B cell (primary cell): ENCODE measurements at regions not wholly inside any gene's neighbourhood (a gene's known extent, or its start where the extent isn't known, plus 50 kb on each side); places are given as distances from the start of the nearest gene placed in this dataset.
"Not testable (repeated sequence)": the region's sequence is repeated elsewhere in the genome, so short reads cannot be mapped to it uniquely, and the experiment has no call there.

Experiments
- ATAC-seq: fragments of 200-7000 bp; cut with Tn5 transposase; one replicate; pipeline ENCODE4 v1.10.0; 2021; ENCODE audit warnings: low read depth, mild to moderate bottlenecking, moderate number of reproducible peaks, moderate library complexity
- CTCF ChIA-PET: fragments of 350-600 bp; sonication (Branson Sonifier 250); formaldehyde crosslinking; loops from one replicate; lab custom pipeline; 2021; ENCODE audit warnings: antibody characterized with exemption, inconsistent platforms; lab: Charles Lee
- POLR2A ChIA-PET: fragments of 350-600 bp; sonication (Branson Sonifier 250); formaldehyde crosslinking; loops from one replicate; lab custom pipeline; 2021; ENCODE audit warnings: antibody characterized with exemption; lab: Charles Lee
- DNase-seq: peaks from one replicate; pipeline ENCODE4 v3.0.0; 2013
- H2AFZ ChIP-seq: 2 replicates; pipeline ENCODE4 v1.6.1; 2012; ENCODE audit warnings: mild to moderate bottlenecking, low read depth, low read length; ENCODE audit not compliant: insufficient read depth, poor library complexity, severe bottlenecking
- H3K27ac ChIP-seq, 2 donors: 1 replicate in 1 of 2; 2 replicates in 1 of 2; pipeline ENCODE4 v1.5.1; 2012 to 2013; ENCODE audit warnings: low read length in 2 of 2, mild to moderate bottlenecking in 2 of 2, moderate library complexity in 1 of 2
- H3K27me3 ChIP-seq, 4 experiments: fragments of 200-600 bp in 1 of 4; sonication (generic) in 1 of 4; replicated peaks in 1 of 4; 1 replicate in 2 of 4; 2 replicates in 2 of 4; pipeline versions ENCODE4 v1.6.1 to v1.7.0; 2013 to 2016; ENCODE audit warnings: low read length in 3 of 4, mild to moderate bottlenecking in 2 of 4, mixed read lengths in 1 of 4, moderate library complexity in 1 of 4; ENCODE audit not compliant: insufficient read depth in 4 of 4, control insufficient read depth in 3 of 4; ENCODE audit errors: control extremely low read depth in 1 of 4
- H3K36me3 ChIP-seq, 2 experiments: replicated peaks in 1 of 2; 1 replicate in 1 of 2; 2 replicates in 1 of 2; pipeline versions ENCODE4 v1.6.1 to v1.7.1; 2013; ENCODE audit warnings: low read length in 1 of 2; ENCODE audit not compliant: insufficient read depth in 2 of 2, control insufficient read depth in 1 of 2; ENCODE audit errors: control extremely low read depth in 1 of 2, extremely low read depth in 1 of 2
- H3K4me1 ChIP-seq, 2 donors: fragments of 200-600 bp in 1 of 2; sonication (generic) in 1 of 2; 1 replicate in 1 of 2; 2 replicates in 1 of 2; pipeline versions ENCODE4 v1.5.1 to v1.6.1; 2013 to 2017; ENCODE audit warnings: low read length in 2 of 2; ENCODE audit not compliant: control insufficient read depth in 2 of 2, insufficient read depth in 2 of 2
- H3K4me2 ChIP-seq: replicated peaks from 2 replicates; pipeline ENCODE3; 2012; ENCODE audit warnings: mild to moderate bottlenecking, low read depth, low read length; ENCODE audit not compliant: poor library complexity, severe bottlenecking
- H3K4me3 ChIP-seq, 5 experiments: fragments of 200-600 bp in 1 of 5; sonication (generic) in 1 of 5; 1 replicate in 3 of 5; 2 replicates in 2 of 5; pipeline versions ENCODE4 v1.5.1 to v1.7.0; 2011 to 2016; ENCODE audit warnings: low read length in 4 of 5, mild to moderate bottlenecking in 4 of 5, low read depth in 2 of 5, control low read depth in 1 of 5, moderate library complexity in 1 of 5; ENCODE audit not compliant: insufficient read depth in 1 of 5; ENCODE audit errors: control extremely low read depth in 1 of 5, extremely low read depth in 1 of 5
- H3K79me2 ChIP-seq: fragments of 200-600 bp; sonication (generic); one replicate; pipeline ENCODE4 v1.6.0; 2016; ENCODE audit warnings: low read length; ENCODE audit not compliant: control insufficient read depth, insufficient read depth
- H3K9ac ChIP-seq: fragments of 200-600 bp; sonication (generic); 2 replicates; pipeline ENCODE4 v1.6.1; 2017; ENCODE audit warnings: mild to moderate bottlenecking, low read length, moderate library complexity
- H3K9me3 ChIP-seq, 3 donors: one replicate each; pipeline versions ENCODE4 v1.6.1 to v1.7.1; 2013; ENCODE audit warnings: low read length in 2 of 3; ENCODE audit not compliant: control insufficient read depth in 2 of 3, insufficient read depth in 1 of 3; ENCODE audit errors: control extremely low read depth in 1 of 3
- H4K20me1 ChIP-seq: 2 replicates; pipeline ENCODE4 v1.6.0; 2012; ENCODE audit warnings: mild to moderate bottlenecking, low read length; ENCODE audit not compliant: insufficient read depth, control insufficient read depth, poor library complexity, severe bottlenecking
- H3K27ac Mint-ChIP-seq: one replicate; pipeline ENCODE4 v1.8.0; 2021; ENCODE audit warnings: mixed read lengths
- H3K27me3 Mint-ChIP-seq: one replicate; pipeline ENCODE4 v1.8.0; 2021; ENCODE audit warnings: mixed read lengths
- H3K4me1 Mint-ChIP-seq: one replicate; pipeline ENCODE4 v1.8.0; 2021; ENCODE audit warnings: mixed read lengths
- H3K4me3 Mint-ChIP-seq: one replicate; pipeline ENCODE4 v1.8.0; 2021; ENCODE audit warnings: mixed read lengths
- H3K9me3 Mint-ChIP-seq: one replicate; pipeline ENCODE4 v1.8.0; 2022; ENCODE audit warnings: mixed read lengths; ENCODE audit not compliant: insufficient read depth
- CTCF ChIP-seq: fragments of 200-600 bp; IDR thresholded peaks from one replicate; pipeline ENCODE4 v1.8.0; 2022; ENCODE audit warnings: antibody characterized with exemption, mild to moderate bottlenecking
- EZH2 ChIP-seq: IDR thresholded peaks from 2 replicates; pipeline ENCODE4 v1.6.1; 2012; ENCODE audit warnings: borderline replicate concordance, low read depth, mild to moderate bottlenecking, moderate library complexity, low read length; ENCODE audit not compliant: insufficient read depth, poor library complexity, severe bottlenecking
- WGBS: methylation state at CpG from one replicate; pipeline ENCODE4 v1.1.5; 2013; ENCODE audit warnings: missing lambda C conversion rate; ENCODE audit not compliant: insufficient coverage; 5-methylcytosine and 5-hydroxymethylcytosine counted together
- intact Hi-C: fragments of 100-400 bp; cut with micrococcal nuclease; formaldehyde crosslinking; loops from one replicate; pipeline ENCODE4 v1.10.0; 2022

DNA sequence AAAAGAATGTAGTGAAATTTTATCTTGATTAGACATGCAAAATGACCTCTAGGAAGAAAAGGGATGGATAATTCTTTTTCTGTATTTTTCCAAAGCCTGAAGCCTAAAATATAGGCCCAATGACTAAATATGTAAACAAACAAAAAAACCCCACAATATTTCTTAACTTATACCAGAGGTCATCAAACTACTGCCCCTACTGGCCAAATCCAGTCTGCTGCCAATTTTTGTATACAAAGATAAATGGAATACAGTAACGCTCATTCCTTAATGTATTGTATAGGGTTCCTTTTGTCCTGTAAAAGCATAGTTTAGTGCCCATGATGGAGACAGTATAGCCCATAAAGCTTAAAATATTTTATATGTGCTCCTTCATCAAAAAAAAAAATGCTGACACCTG is 145.7 kb upstream of the ALG10 start:
- Mint-ChIP-seq H3K4me3 (no peak overlapping the region), H3K27me3 (no peaks in the 10 kb centered on the region), H3K4me1 (no peaks in the 10 kb centered on the region), H3K27ac (no peak overlapping the region), H3K9me3 (peaks cover 11% of the 10 kb centered on the region)
- Histone ChIP-seq H3K4me1 (no peaks in the 10 kb centered on the region), H3K27ac (no peak overlapping the region), H3K9ac (no peak overlapping the region), H3K9me3 (peaks cover 0 to 2% (median 0%) of the 10 kb centered on the region in 3 donors), H3K4me3 (no peak overlapping the region), H3K4me2 (no peak overlapping the region), H3K79me2 (no peaks in the 10 kb centered on the region), H4K20me1 (no peaks in the 10 kb centered on the region), H3K36me3 (no peaks in the 10 kb centered on the region), H3K27me3 (no peaks in the 10 kb centered on the region), H2AFZ (no peak overlapping the region)
- intact Hi-C loops, result no loop called here
- TF ChIP-seq CTCF (no peak), EZH2 (no peak)
- CTCF ChIA-PET, result no interaction called here
- POLR2A ChIA-PET, result no interaction called here
- WGBS, result no CpG with 5 or more reads among the region's 1 CpG
- ATAC-seq (no peak), DNase-seq (no peak)

GRCh38 chr12:33892425-33892824 is 129.9 kb upstream of the ALG10 start:
- H3K4me3 Mint-ChIP-seq, result no peak overlapping the region
- Histone ChIP-seq H3K27me3 (no peaks in the 10 kb centered on the region), H3K9me3 (no peaks in the 10 kb centered on the region), H3K4me2 (no peak overlapping the region), H3K4me3 (no peak overlapping the region), H3K9ac (no peak overlapping the region), H3K4me1 (no peaks in the 10 kb centered on the region), H3K27ac (no peak overlapping the region), H3K36me3 (no peaks in the 10 kb centered on the region), H3K79me2 (no peaks in the 10 kb centered on the region), H4K20me1 (no peaks in the 10 kb centered on the region), H2AFZ (no peak overlapping the region)
- ATAC-seq (no peak), DNase-seq (no peak)
- H3K4me1 Mint-ChIP-seq, result no peaks in the 10 kb centered on the region
- intact Hi-C loops, result no loop called here
- TF ChIP-seq EZH2 (no peak), CTCF (no peak)
- no CpG with 5 or more reads among the region's 3 CpGs for WGBS
- CTCF ChIA-PET, result no interaction called here
- POLR2A ChIA-PET, result no interaction called here
- H3K27me3 Mint-ChIP-seq, result no peaks in the 10 kb centered on the region
- no peak overlapping the region for H3K27ac Mint-ChIP-seq
- no peaks in the 10 kb centered on the region for H3K9me3 Mint-ChIP-seq

DNA sequence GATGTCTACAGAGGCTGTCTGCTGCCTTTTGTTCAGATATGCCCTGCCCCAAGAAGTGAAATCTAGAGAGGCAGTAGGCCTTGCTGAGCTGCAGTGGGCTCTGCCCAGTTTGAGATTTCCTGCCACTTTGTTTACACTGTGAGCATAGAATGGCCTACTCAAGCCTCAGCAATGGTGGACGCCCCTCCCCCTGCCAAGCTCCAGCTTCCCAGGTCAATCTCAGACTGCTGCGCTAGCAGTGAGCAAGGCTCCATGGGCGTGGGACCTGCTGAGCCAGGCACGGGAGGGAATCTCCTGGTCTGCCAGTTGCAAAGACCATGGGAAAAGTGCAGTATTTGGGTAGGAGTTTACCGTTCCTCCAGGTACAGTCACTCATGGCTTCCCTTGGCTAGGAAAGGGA is 101.8 kb upstream of the ALG10 start:
- H3K9ac ChIP-seq, H3K4me3 ChIP-seq, H3K4me3 Mint-ChIP-seq, H3K4me1 ChIP-seq, CTCF ChIA-PET, H3K9me3 ChIP-seq, H3K4me2 ChIP-seq, H3K27ac Mint-ChIP-seq, H3K4me1 Mint-ChIP-seq, H2AFZ ChIP-seq, intact Hi-C loops, H3K36me3 ChIP-seq, DNase-seq, H3K27ac ChIP-seq, H4K20me1 ChIP-seq, ATAC-seq, H3K27me3 Mint-ChIP-seq, H3K79me2 ChIP-seq, H3K27me3 ChIP-seq, POLR2A ChIA-PET: not testable (repeated sequence)
- WGBS, result 96% methylated on average over 3 of the region's 5 CpGs
- peaks cover 11% of the 10 kb centered on the region for H3K9me3 Mint-ChIP-seq
